ENCODE measurements at regions not wholly inside any gene's neighbourhood (a gene's known extent, or its start where the extent isn't known, plus 50 kb on each side); places are given as distances from the start of the nearest gene placed in this dataset.

DNA sequence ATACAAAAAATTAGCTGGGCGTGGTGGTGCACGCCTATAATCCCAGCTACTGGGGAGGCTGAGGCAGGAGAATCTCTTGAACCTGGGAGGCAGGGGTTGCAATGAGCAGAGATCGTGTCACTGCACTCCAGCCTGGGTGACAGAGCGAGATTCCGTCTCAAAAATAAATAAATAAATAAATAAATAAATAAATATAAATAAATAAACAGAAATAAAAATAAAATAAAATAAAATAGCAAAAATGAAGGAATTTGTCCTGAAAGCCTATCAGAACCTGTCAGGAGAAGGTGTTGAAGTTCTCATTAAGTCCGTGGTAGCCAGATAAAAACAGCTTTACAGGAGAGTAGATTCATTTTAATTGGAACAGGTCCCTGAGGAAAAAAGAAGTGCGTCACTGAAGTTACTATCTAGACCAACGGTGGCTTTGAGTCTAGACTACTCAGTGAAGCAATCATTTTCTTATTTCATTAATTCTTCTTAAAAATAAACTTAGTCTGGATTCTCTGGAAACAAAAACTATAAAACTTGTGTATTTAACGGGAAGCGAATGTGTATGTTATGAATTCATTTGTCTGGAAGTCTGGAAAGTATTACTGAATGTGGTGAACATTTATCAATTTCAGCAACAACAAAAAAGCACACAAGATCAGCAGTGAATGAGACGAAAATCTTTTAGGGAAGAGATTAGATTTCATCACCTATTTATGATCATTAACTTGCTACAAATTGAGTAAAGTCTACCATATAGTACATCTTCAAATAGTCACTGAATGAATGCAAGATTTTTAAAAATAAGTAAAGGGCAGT is 248.5 kb upstream of the PDE3A start:
- TF ChIP-seq, protein P1, sequence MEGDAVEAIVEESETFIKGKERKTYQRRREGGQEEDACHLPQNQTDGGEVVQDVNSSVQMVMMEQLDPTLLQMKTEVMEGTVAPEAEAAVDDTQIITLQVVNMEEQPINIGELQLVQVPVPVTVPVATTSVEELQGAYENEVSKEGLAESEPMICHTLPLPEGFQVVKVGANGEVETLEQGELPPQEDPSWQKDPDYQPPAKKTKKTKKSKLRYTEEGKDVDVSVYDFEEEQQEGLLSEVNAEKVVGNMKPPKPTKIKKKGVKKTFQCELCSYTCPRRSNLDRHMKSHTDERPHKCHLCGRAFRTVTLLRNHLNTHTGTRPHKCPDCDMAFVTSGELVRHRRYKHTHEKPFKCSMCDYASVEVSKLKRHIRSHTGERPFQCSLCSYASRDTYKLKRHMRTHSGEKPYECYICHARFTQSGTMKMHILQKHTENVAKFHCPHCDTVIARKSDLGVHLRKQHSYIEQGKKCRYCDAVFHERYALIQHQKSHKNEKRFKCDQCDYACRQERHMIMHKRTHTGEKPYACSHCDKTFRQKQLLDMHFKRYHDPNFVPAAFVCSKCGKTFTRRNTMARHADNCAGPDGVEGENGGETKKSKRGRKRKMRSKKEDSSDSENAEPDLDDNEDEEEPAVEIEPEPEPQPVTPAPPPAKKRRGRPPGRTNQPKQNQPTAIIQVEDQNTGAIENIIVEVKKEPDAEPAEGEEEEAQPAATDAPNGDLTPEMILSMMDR (IDR thresholded peaks at IDR 0.05), result no peak
- TF ChIP-seq POLR2A (IDR thresholded peaks at IDR 0.05), result no peak

All from heart left ventricle (tissue), 13 donors.